GM23248 (cell line): ENCODE measurements at regions not wholly inside any gene's neighbourhood (a gene's known extent, or its start where the extent isn't known, plus 50 kb on each side); places are given as distances from the start of the nearest gene placed in this dataset.

Experiments used
- EZH2 ChIP-seq: fragments of 200-600 bp; sonication (generic); IDR thresholded peaks from 2 replicates; pipeline ENCODE4 v1.6.1; 2018; ENCODE audit warnings: antibody characterized with exemption, mild to moderate bottlenecking; ENCODE audit not compliant: insufficient read depth, poor library complexity, severe bottlenecking
- EZH2phosphoT487 ChIP-seq: fragments of 200-600 bp; sonication (generic); IDR thresholded peaks from 2 replicates; pipeline ENCODE4 v1.6.1; 2018; ENCODE audit warnings: antibody characterized with exemption, moderate library complexity, mild to moderate bottlenecking, low read depth; ENCODE audit not compliant: insufficient read depth

- TF ChIP-seq EZH2 (no peak), EZH2phosphoT487 (no peak)
Observed at GRCh38 chrX:113370006-113370405, 529.4 kb upstream of the AMOT start.
